HCT116 (cell line): ENCODE measurements at regions not wholly inside any gene's neighbourhood (a gene's known extent, or its start where the extent isn't known, plus 50 kb on each side); places are given as distances from the start of the nearest gene placed in this dataset.

Source experiments
- ATAC-seq: fragments of 200-7000 bp; cut with Tn5 transposase; 2 replicates; pipeline ENCODE4 v1.9.1; 2020; ENCODE audit warnings: mild to moderate bottlenecking, moderate library complexity
- BruUV-seq: library from RNA; stranded (reverse); fragments of 400-500 nt; replicated peaks from 2 replicates; lab custom pipeline; 2021; lab: Mats Ljungman, UMichigan
- CTCF ChIA-PET: fragments of 300-600 bp; sonication (Branson Sonifier 250); formaldehyde crosslinking; loops from one replicate; lab custom pipeline; 2021; ENCODE audit warnings: antibody characterized with exemption; lab: Charles Lee
- POLR2A ChIA-PET: fragments of 300-600, 350-600 bp; sonication (Branson Sonifier 250); formaldehyde crosslinking; loops from one replicate; lab custom pipeline; 2021; ENCODE audit warnings: antibody characterized with exemption; lab: Charles Lee
- RAD21 ChIA-PET, 2 experiments: fragments of 300-600 bp; sonication (Branson Sonifier 250); formaldehyde crosslinking; loops; one replicate each; lab custom pipeline; 2023; ENCODE audit warnings: low total read pairs in 2 of 2; ENCODE audit not compliant: uncharacterized antibody in 2 of 2, unreplicated experiment in 2 of 2, low non-redundant PET in 1 of 2; lab: Charles Lee
- DNase-seq: peaks from one replicate; pipeline ENCODE4 v3.0.0-alpha.2; 2010; ENCODE audit warnings: low read depth, low spot score
- H2AFZ ChIP-seq: fragments of 200-600 bp; shearing (Covaris generic), sonication (generic); 2 replicates; pipeline ENCODE4 v1.6.1; 2017; ENCODE audit warnings: low read depth, mixed run types, mixed read lengths, antibody characterized with exemption, low read length; ENCODE audit not compliant: poor library complexity, severe bottlenecking
- H3K27ac ChIP-seq: 2 replicates; pipeline ENCODE4 v1.5.1; 2012; ENCODE audit warnings: low read depth, low read length
- H3K27me3 ChIP-seq: fragments of 200-600 bp; sonication (generic); 2 replicates; pipeline ENCODE4 v1.6.1; 2016; ENCODE audit warnings: mixed run types, low read length, mixed read lengths; ENCODE audit not compliant: insufficient read depth
- H3K36me3 ChIP-seq, 2 experiments: fragments of 200-500 bp in 1 of 2; fragments of 200-600 bp in 1 of 2; sonication (Bioruptor generic) in 1 of 2; sonication (generic) in 1 of 2; 2 replicates each; pipeline versions ENCODE4 v1.5.1 to v1.6.1; 2014 to 2016; ENCODE audit warnings: low read length in 2 of 2, inconsistent platforms in 1 of 2, mixed read lengths in 1 of 2, mixed run types in 1 of 2; ENCODE audit not compliant: insufficient read depth in 2 of 2, control insufficient read depth in 1 of 2
- H3K4me1 ChIP-seq, 2 experiments: fragments of 200-600 bp in 1 of 2; sonication (generic) in 1 of 2; 2 replicates each; pipeline versions ENCODE4 v1.5.1 to v1.6.1; 2012 to 2017; ENCODE audit warnings: low read length in 2 of 2, inconsistent platforms in 1 of 2, mild to moderate bottlenecking in 1 of 2, mixed read lengths in 1 of 2, mixed run types in 1 of 2, moderate library complexity in 1 of 2; ENCODE audit not compliant: insufficient read depth in 2 of 2, control insufficient read depth in 1 of 2
- H3K4me2 ChIP-seq: fragments of 200-600 bp; sonication (generic); 2 replicates; pipeline ENCODE4 v1.6.1; 2017; ENCODE audit warnings: mixed run types, low read length, mixed read lengths
- H3K4me3 ChIP-seq, 2 experiments: fragments of 200-600 bp in 1 of 2; sonication (generic) in 1 of 2; replicated peaks in 1 of 2; 2 replicates each; pipeline ENCODE4 v1.5.1; 2011 to 2016; ENCODE audit warnings: low read length in 2 of 2, control low read depth in 1 of 2, low read depth in 1 of 2, mild to moderate bottlenecking in 1 of 2, mixed read lengths in 1 of 2, mixed run types in 1 of 2
- H3K79me2 ChIP-seq: fragments of 200-600 bp; sonication (generic); 2 replicates; pipeline ENCODE4 v1.6.1; 2017; ENCODE audit warnings: mild to moderate bottlenecking, mixed run types, low read length, moderate library complexity, mixed read lengths; ENCODE audit not compliant: insufficient read depth
- H3K9ac ChIP-seq: fragments of 200-600 bp; sonication (generic); 2 replicates; pipeline ENCODE4 v1.6.1; 2016; ENCODE audit warnings: low read length, mixed read lengths
- H3K9me2 ChIP-seq: fragments of 200-600 bp; sonication (generic), shearing (Covaris generic); 2 replicates; pipeline ENCODE4 v1.6.1; 2017; ENCODE audit warnings: mixed run types, mild to moderate bottlenecking, moderate library complexity; ENCODE audit not compliant: insufficient read depth
- H3K9me3 ChIP-seq, 2 experiments: fragments of 200-500 bp in 1 of 2; fragments of 200-600 bp in 1 of 2; sonication (Bioruptor generic) in 1 of 2; sonication (generic) in 1 of 2; 2 replicates each; pipeline ENCODE4 v1.6.1; 2014 to 2017; ENCODE audit warnings: low read length in 2 of 2, mixed read lengths in 2 of 2, inconsistent platforms in 1 of 2, low read depth in 1 of 2, mild to moderate bottlenecking in 1 of 2, mixed run types in 1 of 2, moderate library complexity in 1 of 2; ENCODE audit not compliant: control insufficient read depth in 1 of 2, insufficient read depth in 1 of 2
- H4K20me1 ChIP-seq: fragments of 200-600 bp; sonication (generic), shearing (Covaris generic); 2 replicates; pipeline ENCODE4 v1.6.1; 2017; ENCODE audit warnings: mixed run types, mild to moderate bottlenecking, moderate library complexity; ENCODE audit not compliant: insufficient read depth
- ATF3 ChIP-seq: IDR thresholded peaks from 2 replicates; pipeline ENCODE4 v1.6.1; 2012
- CBX3 ChIP-seq: IDR thresholded peaks from 2 replicates; pipeline ENCODE4 v1.6.1; 2012; ENCODE audit warnings: low read depth
- EGR1 ChIP-seq: IDR thresholded peaks from 2 replicates; pipeline ENCODE4 v1.6.1; 2012; ENCODE audit warnings: low read depth
- ELF1 ChIP-seq: IDR thresholded peaks from 2 replicates; pipeline ENCODE4 v1.6.1; 2012; ENCODE audit warnings: low read depth, borderline replicate concordance
- EZH2 ChIP-seq: fragments of 200-600 bp; sonication (generic); IDR thresholded peaks from 2 replicates; pipeline ENCODE4 v1.6.1; 2017; ENCODE audit warnings: antibody characterized with exemption, mixed run types
- EZH2phosphoT487 ChIP-seq: fragments of 200-600 bp; IDR thresholded peaks from 2 replicates; pipeline ENCODE4 v1.6.1; 2018; ENCODE audit warnings: antibody characterized with exemption, borderline replicate concordance
- FOSL1 ChIP-seq: IDR thresholded peaks from 2 replicates; pipeline ENCODE4 v1.6.1; 2012; ENCODE audit warnings: low read depth
- JUND ChIP-seq: IDR thresholded peaks from 2 replicates; pipeline ENCODE4 v1.6.1; 2012
- MAX ChIP-seq: IDR thresholded peaks from 2 replicates; pipeline ENCODE4 v1.6.1; 2012
- POLR2A ChIP-seq: IDR thresholded peaks from 2 replicates; pipeline ENCODE4 v1.7.0; 2011; ENCODE audit warnings: borderline replicate concordance; ENCODE audit not compliant: insufficient read depth, insufficient read length; ENCODE audit errors: extremely low read depth
- REST ChIP-seq: IDR thresholded peaks from 2 replicates; pipeline ENCODE4 v1.6.1; 2012; ENCODE audit warnings: low read depth
- SIN3A ChIP-seq: IDR thresholded peaks from 2 replicates; pipeline ENCODE4 v1.6.1; 2012; ENCODE audit warnings: low read depth
- SRF ChIP-seq: IDR thresholded peaks from 2 replicates; pipeline ENCODE4 v1.6.1; 2012; ENCODE audit warnings: low read depth
- TCF7L2 ChIP-seq: IDR thresholded peaks from 2 replicates; pipeline ENCODE4 v1.7.0; 2011; ENCODE audit warnings: borderline replicate concordance, inconsistent platforms; ENCODE audit not compliant: insufficient read depth, insufficient read length; ENCODE audit errors: extremely low read depth
- YY1 ChIP-seq: IDR thresholded peaks from 2 replicates; pipeline ENCODE4 v1.6.1; 2011; ENCODE audit warnings: low read length, low read depth, moderate library complexity, mild to moderate bottlenecking; ENCODE audit not compliant: insufficient replicate concordance; ENCODE audit errors: extremely low read depth
- ZBTB33 ChIP-seq: IDR thresholded peaks from 2 replicates; pipeline ENCODE4 v1.6.1; 2011; ENCODE audit warnings: mild to moderate bottlenecking, low read length, moderate library complexity; ENCODE audit not compliant: insufficient replicate concordance; ENCODE audit errors: extremely low read depth
- ZFX ChIP-seq: fragments of 450-650 bp; IDR thresholded peaks from 2 replicates; pipeline ENCODE4 v1.6.1; 2017
- intact Hi-C: fragments of 100-400 bp; cut with micrococcal nuclease; formaldehyde crosslinking; loops from 2 replicates; pipeline ENCODE4 v1.10.0; 2022

- ATAC-seq (no peak), DNase-seq (no peak)
- POLR2A ChIA-PET, result no interaction called here
- RAD21 ChIA-PET, result no interaction called here
- H3K27me3 ChIP-seq, result no peaks in the 10 kb centered on the region
- CTCF ChIA-PET, result no interaction called here
- no peaks in the 10 kb centered on the region for H3K79me2 ChIP-seq
- BruUV-seq, result no TSS peak
- no peak overlapping the region for H2AFZ ChIP-seq
- H3K36me3 ChIP-seq, result no peaks in the 10 kb centered on the region
- H3K4me1 ChIP-seq, result no peaks in the 10 kb centered on the region
- no peak overlapping the region for H3K4me2 ChIP-seq
- H3K4me3 ChIP-seq, result no peak overlapping the region
- no peaks in the 10 kb centered on the region for H4K20me1 ChIP-seq
- no peaks in the 10 kb centered on the region for H3K9me2 ChIP-seq
- H3K9me3 ChIP-seq, result no peaks in the 10 kb centered on the region
- TF ChIP-seq SRF (no peak), POLR2A (no peak), ZBTB33 (no peak), SIN3A (no peak), ATF3 (no peak), JUND (no peak)
- H3K9ac ChIP-seq, result no peak overlapping the region
- no peak overlapping the region for H3K27ac ChIP-seq
- intact Hi-C loops, result no loop called here
These were observed 157.7 kb downstream of the CEP120 start for GRCh38 chr5:123265551-123265950.

GRCh38 chr5:123264394-123264793, 158.8 kb downstream of the CEP120 start:
- no TSS peak for BruUV-seq
- Histone ChIP-seq H3K27me3 (no peaks in the 10 kb centered on the region), H3K9ac (no peak overlapping the region), H3K36me3 (no peaks in the 10 kb centered on the region), H3K79me2 (no peaks in the 10 kb centered on the region), H3K9me3 (no peaks in the 10 kb centered on the region), H3K4me2 (no peak overlapping the region), H3K4me1 (no peaks in the 10 kb centered on the region), H4K20me1 (no peaks in the 10 kb centered on the region), H3K9me2 (no peaks in the 10 kb centered on the region), H3K4me3 (no peak overlapping the region), H2AFZ (no peak overlapping the region), H3K27ac (no peak overlapping the region)
- TF ChIP-seq ZFX, result no peak
- TF ChIP-seq TCF7L2, result no peak
- TF ChIP-seq SRF, result no peak
- no peak for TF ChIP-seq CBX3
- no peak for TF ChIP-seq ELF1
- no peak for TF ChIP-seq EZH2
- no peak for TF ChIP-seq EGR1
- no peak for TF ChIP-seq EZH2phosphoT487
- no peak for TF ChIP-seq MAX
- TF ChIP-seq FOSL1, result no peak
- no peak for TF ChIP-seq YY1
- no peak for TF ChIP-seq REST
- intact Hi-C loops, result no loop called here
- ChIA-PET POLR2A (no interaction called here), CTCF (interaction anchor here (0.7 kb wide), 1 partner anchor 748 kb away, joined by 3 read pairs; no protein-coding TSS in a partner anchor), RAD21 (no interaction called here)
- DNase-seq, result no peak
- ATAC-seq, result no peak
